ENCODE measurements at regions not wholly inside any gene's neighbourhood (a gene's known extent, or its start where the extent isn't known, plus 50 kb on each side); places are given as distances from the start of the nearest gene placed in this dataset.

- no peak for TF ChIP-seq FOS (IDR thresholded peaks at IDR 0.05; ENCODE audit: borderline replicate concordance, insufficient read depth, low read length)
- TF ChIP-seq EZH2 (IDR thresholded peaks at IDR 0.05; ENCODE audit: borderline replicate concordance, low read depth, low read length, severe bottlenecking): no peak
- no peak for TF ChIP-seq CTCF (IDR thresholded peaks at IDR 0.05; ENCODE audit: extremely low read depth in 1 of 2, insufficient read depth in 1 of 2, low read depth in 1 of 2, low read length in 2 of 2)
- TF ChIP-seq, protein P1, sequence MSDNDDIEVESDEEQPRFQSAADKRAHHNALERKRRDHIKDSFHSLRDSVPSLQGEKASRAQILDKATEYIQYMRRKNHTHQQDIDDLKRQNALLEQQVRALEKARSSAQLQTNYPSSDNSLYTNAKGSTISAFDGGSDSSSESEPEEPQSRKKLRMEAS (IDR thresholded peaks at IDR 0.05; ENCODE audit: insufficient read depth, insufficient read length): no peak
Observed at GRCh38 chr6:21798468-21798867, 204.9 kb downstream of the SOX4 start.

All from endothelial cell of umbilical vein (primary cell).